B cell (primary cell): ENCODE measurements at regions not wholly inside any gene's neighbourhood (a gene's known extent, or its start where the extent isn't known, plus 50 kb on each side); places are given as distances from the start of the nearest gene placed in this dataset.

Source experiments
- ATAC-seq: fragments of 200-7000 bp; cut with Tn5 transposase; one replicate; pipeline ENCODE4 v1.10.0; 2021; ENCODE audit warnings: low read depth, mild to moderate bottlenecking, moderate number of reproducible peaks, moderate library complexity
- CTCF ChIA-PET: fragments of 350-600 bp; sonication (Branson Sonifier 250); formaldehyde crosslinking; loops from one replicate; lab custom pipeline; 2021; ENCODE audit warnings: antibody characterized with exemption, inconsistent platforms; lab: Charles Lee
- POLR2A ChIA-PET: fragments of 350-600 bp; sonication (Branson Sonifier 250); formaldehyde crosslinking; loops from one replicate; lab custom pipeline; 2021; ENCODE audit warnings: antibody characterized with exemption; lab: Charles Lee
- DNase-seq: peaks from one replicate; pipeline ENCODE4 v3.0.0; 2013
- H2AFZ ChIP-seq: 2 replicates; pipeline ENCODE4 v1.6.1; 2012; ENCODE audit warnings: mild to moderate bottlenecking, low read depth, low read length; ENCODE audit not compliant: insufficient read depth, poor library complexity, severe bottlenecking
- H3K27ac ChIP-seq, 2 donors: 1 replicate in 1 of 2; 2 replicates in 1 of 2; pipeline ENCODE4 v1.5.1; 2012 to 2013; ENCODE audit warnings: low read length in 2 of 2, mild to moderate bottlenecking in 2 of 2, moderate library complexity in 1 of 2
- H3K27me3 ChIP-seq, 4 experiments: fragments of 200-600 bp in 1 of 4; sonication (generic) in 1 of 4; replicated peaks in 1 of 4; 1 replicate in 2 of 4; 2 replicates in 2 of 4; pipeline versions ENCODE4 v1.6.1 to v1.7.0; 2013 to 2016; ENCODE audit warnings: low read length in 3 of 4, mild to moderate bottlenecking in 2 of 4, mixed read lengths in 1 of 4, moderate library complexity in 1 of 4; ENCODE audit not compliant: insufficient read depth in 4 of 4, control insufficient read depth in 3 of 4; ENCODE audit errors: control extremely low read depth in 1 of 4
- H3K36me3 ChIP-seq, 2 experiments: replicated peaks in 1 of 2; 1 replicate in 1 of 2; 2 replicates in 1 of 2; pipeline versions ENCODE4 v1.6.1 to v1.7.1; 2013; ENCODE audit warnings: low read length in 1 of 2; ENCODE audit not compliant: insufficient read depth in 2 of 2, control insufficient read depth in 1 of 2; ENCODE audit errors: control extremely low read depth in 1 of 2, extremely low read depth in 1 of 2
- H3K4me1 ChIP-seq, 2 donors: fragments of 200-600 bp in 1 of 2; sonication (generic) in 1 of 2; 1 replicate in 1 of 2; 2 replicates in 1 of 2; pipeline versions ENCODE4 v1.5.1 to v1.6.1; 2013 to 2017; ENCODE audit warnings: low read length in 2 of 2; ENCODE audit not compliant: control insufficient read depth in 2 of 2, insufficient read depth in 2 of 2
- H3K4me2 ChIP-seq: replicated peaks from 2 replicates; pipeline ENCODE3; 2012; ENCODE audit warnings: mild to moderate bottlenecking, low read depth, low read length; ENCODE audit not compliant: poor library complexity, severe bottlenecking
- H3K4me3 ChIP-seq, 5 experiments: fragments of 200-600 bp in 1 of 5; sonication (generic) in 1 of 5; 1 replicate in 3 of 5; 2 replicates in 2 of 5; pipeline versions ENCODE4 v1.5.1 to v1.7.0; 2011 to 2016; ENCODE audit warnings: low read length in 4 of 5, mild to moderate bottlenecking in 4 of 5, low read depth in 2 of 5, control low read depth in 1 of 5, moderate library complexity in 1 of 5; ENCODE audit not compliant: insufficient read depth in 1 of 5; ENCODE audit errors: control extremely low read depth in 1 of 5, extremely low read depth in 1 of 5
- H3K79me2 ChIP-seq: fragments of 200-600 bp; sonication (generic); one replicate; pipeline ENCODE4 v1.6.0; 2016; ENCODE audit warnings: low read length; ENCODE audit not compliant: control insufficient read depth, insufficient read depth
- H3K9ac ChIP-seq: fragments of 200-600 bp; sonication (generic); 2 replicates; pipeline ENCODE4 v1.6.1; 2017; ENCODE audit warnings: mild to moderate bottlenecking, low read length, moderate library complexity
- H3K9me3 ChIP-seq, 3 donors: one replicate each; pipeline versions ENCODE4 v1.6.1 to v1.7.1; 2013; ENCODE audit warnings: low read length in 2 of 3; ENCODE audit not compliant: control insufficient read depth in 2 of 3, insufficient read depth in 1 of 3; ENCODE audit errors: control extremely low read depth in 1 of 3
- H4K20me1 ChIP-seq: 2 replicates; pipeline ENCODE4 v1.6.0; 2012; ENCODE audit warnings: mild to moderate bottlenecking, low read length; ENCODE audit not compliant: insufficient read depth, control insufficient read depth, poor library complexity, severe bottlenecking
- H3K27ac Mint-ChIP-seq: one replicate; pipeline ENCODE4 v1.8.0; 2021; ENCODE audit warnings: mixed read lengths
- H3K27me3 Mint-ChIP-seq: one replicate; pipeline ENCODE4 v1.8.0; 2021; ENCODE audit warnings: mixed read lengths
- H3K4me1 Mint-ChIP-seq: one replicate; pipeline ENCODE4 v1.8.0; 2021; ENCODE audit warnings: mixed read lengths
- H3K4me3 Mint-ChIP-seq: one replicate; pipeline ENCODE4 v1.8.0; 2021; ENCODE audit warnings: mixed read lengths
- H3K9me3 Mint-ChIP-seq: one replicate; pipeline ENCODE4 v1.8.0; 2022; ENCODE audit warnings: mixed read lengths; ENCODE audit not compliant: insufficient read depth
- EZH2 ChIP-seq: IDR thresholded peaks from 2 replicates; pipeline ENCODE4 v1.6.1; 2012; ENCODE audit warnings: borderline replicate concordance, low read depth, mild to moderate bottlenecking, moderate library complexity, low read length; ENCODE audit not compliant: insufficient read depth, poor library complexity, severe bottlenecking
- WGBS: methylation state at CpG from one replicate; pipeline ENCODE4 v1.1.5; 2013; ENCODE audit warnings: missing lambda C conversion rate; ENCODE audit not compliant: insufficient coverage; 5-methylcytosine and 5-hydroxymethylcytosine counted together
- intact Hi-C: fragments of 100-400 bp; cut with micrococcal nuclease; formaldehyde crosslinking; loops from one replicate; pipeline ENCODE4 v1.10.0; 2022
- TF ChIP-seq, protein P1 (sequence below): fragments of 200-600 bp; IDR thresholded peaks from one replicate; pipeline ENCODE4 v1.8.0; 2022; ENCODE audit warnings: antibody characterized with exemption, mild to moderate bottlenecking

DNA sequence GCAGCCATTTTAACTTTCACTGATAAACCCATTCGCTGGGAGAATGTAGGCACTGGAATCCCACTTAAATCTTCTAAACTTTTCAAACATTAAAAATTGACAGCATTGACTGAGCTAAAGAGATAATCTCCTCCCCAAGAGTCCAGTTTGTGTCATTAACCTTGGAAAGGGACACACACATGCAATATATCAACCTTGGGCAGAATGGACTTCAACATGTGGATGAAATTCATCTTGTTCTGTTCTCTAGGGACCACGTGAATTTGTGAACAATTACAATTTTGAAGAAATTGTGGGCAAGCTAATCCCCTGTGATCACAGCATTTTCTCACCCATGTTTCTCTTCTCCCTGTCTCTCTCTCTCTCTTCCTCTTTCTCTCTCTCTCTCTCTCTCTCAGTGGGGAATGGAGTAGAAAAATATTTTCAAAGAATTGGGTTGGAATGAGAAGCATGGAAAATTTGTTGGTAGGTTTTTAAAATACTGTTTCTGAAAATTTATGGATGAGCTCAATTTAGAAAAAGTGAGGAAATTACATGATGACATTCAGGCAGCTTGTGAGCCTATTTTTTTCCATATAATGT is 553.7 kb downstream of the EBF1 start:
- intact Hi-C loops: no loop called here

More for the DNA sequence above, 553.7 kb downstream of the EBF1 start:
- Histone ChIP-seq H2AFZ (no peak overlapping the region), H3K9me3 (no peaks in the 10 kb centered on the region), H3K9ac (no peak overlapping the region), H4K20me1 (no peaks in the 10 kb centered on the region), H3K4me3 (no peak overlapping the region), H3K4me2 (no peak overlapping the region), H3K27ac (no peak overlapping the region), H3K36me3 (no peaks in the 10 kb centered on the region), H3K4me1 (peaks cover 17 to 19% of the 10 kb centered on the region in 2 donors), H3K79me2 (no peaks in the 10 kb centered on the region), H3K27me3 (no peaks in the 10 kb centered on the region)
- H3K27ac Mint-ChIP-seq: no peak overlapping the region
- H3K4me3 Mint-ChIP-seq: no peak overlapping the region
- ATAC-seq: no peak
- H3K9me3 Mint-ChIP-seq: peaks cover 2% of the 10 kb centered on the region
- DNase-seq: no peak
- H3K27me3 Mint-ChIP-seq: no peaks in the 10 kb centered on the region
- TF ChIP-seq, protein P1, sequence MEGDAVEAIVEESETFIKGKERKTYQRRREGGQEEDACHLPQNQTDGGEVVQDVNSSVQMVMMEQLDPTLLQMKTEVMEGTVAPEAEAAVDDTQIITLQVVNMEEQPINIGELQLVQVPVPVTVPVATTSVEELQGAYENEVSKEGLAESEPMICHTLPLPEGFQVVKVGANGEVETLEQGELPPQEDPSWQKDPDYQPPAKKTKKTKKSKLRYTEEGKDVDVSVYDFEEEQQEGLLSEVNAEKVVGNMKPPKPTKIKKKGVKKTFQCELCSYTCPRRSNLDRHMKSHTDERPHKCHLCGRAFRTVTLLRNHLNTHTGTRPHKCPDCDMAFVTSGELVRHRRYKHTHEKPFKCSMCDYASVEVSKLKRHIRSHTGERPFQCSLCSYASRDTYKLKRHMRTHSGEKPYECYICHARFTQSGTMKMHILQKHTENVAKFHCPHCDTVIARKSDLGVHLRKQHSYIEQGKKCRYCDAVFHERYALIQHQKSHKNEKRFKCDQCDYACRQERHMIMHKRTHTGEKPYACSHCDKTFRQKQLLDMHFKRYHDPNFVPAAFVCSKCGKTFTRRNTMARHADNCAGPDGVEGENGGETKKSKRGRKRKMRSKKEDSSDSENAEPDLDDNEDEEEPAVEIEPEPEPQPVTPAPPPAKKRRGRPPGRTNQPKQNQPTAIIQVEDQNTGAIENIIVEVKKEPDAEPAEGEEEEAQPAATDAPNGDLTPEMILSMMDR: no peak
- TF ChIP-seq EZH2: no peak
- H3K4me1 Mint-ChIP-seq: peaks cover 28% of the 10 kb centered on the region
- POLR2A ChIA-PET: no interaction called here
- 100% methylated on average over 1 of the region's 2 CpGs for WGBS
- CTCF ChIA-PET: no interaction called here
